Left forelimb (tissue), 1 donor: ENCODE measurements at regions not wholly inside any gene's neighbourhood (a gene's known extent, or its start where the extent isn't known, plus 50 kb on each side); places are given as distances from the start of the nearest gene placed in this dataset.
"Not testable (repeated sequence)": the region's sequence is repeated elsewhere in the genome, so short reads cannot be mapped to it uniquely, and the experiment has no call there.

Source experiments
- DNase-seq: peaks from one replicate; pipeline ENCODE4 v3.0.0-alpha.2; 2018; ENCODE audit warnings: low spot score

GRCh38 chr5:58357121-58357520 is 102.8 kb downstream of the PLK2 start:
- no peak for DNase-seq

- no peak for DNase-seq
Observed at GRCh38 chr5:58356662-58357061, 103.2 kb downstream of the PLK2 start.

- no peak for DNase-seq
Observed at GRCh38 chr5:58354827-58355226, 105.1 kb downstream of the PLK2 start.

GRCh38 chr5:58353992-58354391 is 105.9 kb downstream of the PLK2 start:
- no peak for DNase-seq

GRCh38 chr5:58351190-58351589 is 108.7 kb downstream of the PLK2 start:
- no peak for DNase-seq

GRCh38 chr5:58348996-58349728 is 110.7 kb downstream of the PLK2 start:
- no peak for DNase-seq

- no peak for DNase-seq
Observed at GRCh38 chr5:58346041-58346440, 113.8 kb downstream of the PLK2 start.

GRCh38 chr5:58341476-58341875 is 118.4 kb downstream of the PLK2 start:
- DNase-seq, result no peak

- DNase-seq, result no peak
Observed at GRCh38 chr5:58335518-58335917, 124.4 kb downstream of the PLK2 start.

- DNase-seq, result no peak
Observed at GRCh38 chr5:58334035-58334434, 125.9 kb downstream of the PLK2 start.

GRCh38 chr5:58330781-58331180 is 129.1 kb downstream of the PLK2 start:
- DNase-seq, result no peak

- DNase-seq, result no peak
Observed at GRCh38 chr5:58327289-58327688, 132.6 kb downstream of the PLK2 start.

- no peak for DNase-seq
Observed at GRCh38 chr5:58326022-58326421, 133.9 kb downstream of the PLK2 start.

- DNase-seq, result no peak
Observed at GRCh38 chr5:58322453-58322852, 137.4 kb downstream of the PLK2 start.

GRCh38 chr5:58318468-58318867 is 141.4 kb downstream of the PLK2 start:
- no peak for DNase-seq

- DNase-seq, result no peak
Observed at GRCh38 chr5:58317808-58318207, 142.1 kb downstream of the PLK2 start.

- no peak for DNase-seq
Observed at GRCh38 chr5:58317009-58317408, 142.9 kb downstream of the PLK2 start.

- no peak for DNase-seq
Observed at GRCh38 chr5:58315794-58316193, 144.1 kb downstream of the PLK2 start.

GRCh38 chr5:58314356-58315210 is 145.3 kb downstream of the PLK2 start:
- DNase-seq, result no peak

- DNase-seq, result no peak
Observed at GRCh38 chr5:58312299-58312698, 147.6 kb downstream of the PLK2 start.

GRCh38 chr5:58311526-58311925 is 148.4 kb downstream of the PLK2 start:
- DNase-seq, result no peak

GRCh38 chr5:58308384-58308783 is 151.5 kb downstream of the PLK2 start:
- DNase-seq, result not testable (repeated sequence)

- no peak for DNase-seq
Observed at GRCh38 chr5:58300346-58300895, 159.5 kb downstream of the PLK2 start.
